CD4-positive, alpha-beta T cell treated with Interleukin-17A for 1 hour (primary cell): ENCODE measurements at regions not wholly inside any gene's neighbourhood (a gene's known extent, or its start where the extent isn't known, plus 50 kb on each side); places are given as distances from the start of the nearest gene placed in this dataset.

Experiments used
- DNase-seq: peaks from one replicate; pipeline ENCODE4 v3.0.0-alpha.2; 2020

GRCh38 chr1:14470802-14471201 lies 127.7 kb upstream of the KAZN start:
- no peak for DNase-seq

- DNase-seq = no peak
Measured at GRCh38 chr1:14474856-14475255, 123.6 kb upstream of the KAZN start.

DNA sequence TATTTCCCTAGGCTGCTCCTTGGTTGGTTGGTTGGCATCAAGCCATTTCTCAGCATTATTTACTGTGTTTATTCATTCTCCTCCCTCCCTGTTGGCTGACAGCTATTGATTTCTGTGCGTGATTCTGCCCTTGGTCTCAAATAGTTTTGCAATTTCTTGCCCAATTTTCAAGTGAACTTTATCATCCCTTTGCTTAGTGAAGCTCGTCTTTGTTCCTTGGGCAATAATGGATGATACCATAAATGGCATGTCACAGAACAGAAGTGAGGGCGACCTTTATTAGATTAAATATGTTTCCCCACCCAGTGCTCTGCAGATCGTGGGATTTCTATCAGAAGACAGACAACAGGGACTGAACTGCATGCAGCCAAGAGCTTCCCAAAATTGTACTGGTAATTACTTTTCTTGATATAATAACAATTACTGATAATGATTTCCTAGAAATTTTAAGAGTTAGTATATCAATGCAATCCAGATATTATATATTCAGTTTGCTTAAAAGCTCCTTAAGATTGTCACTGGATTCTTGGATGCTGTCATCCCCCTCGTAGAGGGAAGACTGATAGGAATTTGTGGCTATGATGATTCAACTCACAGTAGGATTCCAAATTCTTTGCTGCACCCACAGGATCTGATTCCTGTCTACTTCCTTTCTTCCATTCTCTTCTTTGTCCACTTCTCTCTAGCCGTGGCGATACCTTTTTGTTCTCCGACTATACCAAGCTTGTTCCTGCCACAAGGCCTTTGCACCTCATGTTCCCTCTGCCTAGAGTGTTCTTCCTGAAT lies 122.1 kb upstream of the KAZN start:
- DNase-seq = no peak

- DNase-seq = no peak
Measured at GRCh38 chr1:14478120-14478519, 120.4 kb upstream of the KAZN start.

GRCh38 chr1:14479865-14480264 lies 118.6 kb upstream of the KAZN start:
- DNase-seq = no peak

- no peak for DNase-seq
Measured at GRCh38 chr1:14482784-14483450, 115.6 kb upstream of the KAZN start.

GRCh38 chr1:14485285-14485684 lies 113.2 kb upstream of the KAZN start:
- DNase-seq = no peak

DNA sequence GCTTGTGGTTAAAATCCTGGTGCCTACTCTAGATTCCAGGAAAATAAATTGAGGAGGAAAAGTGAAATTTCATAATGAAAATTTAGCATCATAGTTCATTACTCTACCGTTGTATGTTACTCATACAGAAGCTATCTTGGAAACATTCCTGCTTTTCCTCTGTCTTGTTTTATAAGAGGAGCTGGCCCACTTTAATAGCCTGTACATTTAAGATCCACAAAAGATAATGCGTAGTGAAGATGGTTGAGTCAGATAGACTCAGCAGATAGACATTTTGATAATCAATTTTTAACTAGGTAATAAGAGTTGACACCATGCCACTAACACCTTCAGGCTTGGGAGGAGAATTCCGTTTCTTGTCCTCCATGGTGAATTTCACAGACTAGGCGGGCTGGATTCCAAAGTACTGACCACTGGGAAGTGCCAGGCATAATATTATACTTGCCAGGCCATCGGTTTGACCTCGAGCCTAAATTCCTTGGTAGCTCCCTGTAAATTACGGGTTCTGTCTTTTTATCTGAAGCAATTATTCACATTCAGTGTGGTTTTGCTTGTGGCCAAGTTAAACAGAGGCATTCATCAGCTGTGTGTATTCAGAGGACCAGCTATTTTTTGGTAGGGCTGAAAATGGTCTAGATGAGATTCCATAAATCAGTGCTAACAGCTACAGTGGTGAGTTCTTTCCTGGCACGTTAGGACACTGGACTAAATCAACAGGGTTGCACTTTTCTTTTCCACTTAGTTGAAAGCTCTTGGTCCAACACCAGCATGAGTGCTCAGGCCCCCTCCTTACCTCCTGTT lies 111.9 kb upstream of the KAZN start:
- DNase-seq = no peak

DNA sequence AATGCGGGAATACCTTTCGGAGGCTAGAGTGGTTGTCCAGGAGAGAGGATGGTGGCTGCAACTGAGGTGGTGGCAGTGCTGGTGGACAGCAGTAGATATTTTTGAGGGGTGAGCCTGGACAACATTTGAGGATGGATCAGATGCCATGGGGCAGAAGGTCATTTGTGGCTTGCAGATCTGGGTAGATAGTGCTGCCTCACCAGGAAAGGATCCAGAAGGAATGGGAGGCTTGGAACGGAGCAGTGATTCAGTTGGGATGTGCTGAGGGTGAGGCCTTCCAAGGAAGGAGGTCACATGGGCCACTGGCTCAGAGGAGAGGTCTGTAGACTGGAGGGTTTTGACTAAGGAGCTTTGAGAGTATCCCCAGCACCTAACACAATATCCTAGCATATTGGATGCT lies 110.8 kb upstream of the KAZN start:
- no peak for DNase-seq

GRCh38 chr1:14494911-14495310 lies 103.6 kb upstream of the KAZN start:
- DNase-seq = no peak

GRCh38 chr1:14495381-14495780 lies 103.1 kb upstream of the KAZN start:
- no peak for DNase-seq

DNA sequence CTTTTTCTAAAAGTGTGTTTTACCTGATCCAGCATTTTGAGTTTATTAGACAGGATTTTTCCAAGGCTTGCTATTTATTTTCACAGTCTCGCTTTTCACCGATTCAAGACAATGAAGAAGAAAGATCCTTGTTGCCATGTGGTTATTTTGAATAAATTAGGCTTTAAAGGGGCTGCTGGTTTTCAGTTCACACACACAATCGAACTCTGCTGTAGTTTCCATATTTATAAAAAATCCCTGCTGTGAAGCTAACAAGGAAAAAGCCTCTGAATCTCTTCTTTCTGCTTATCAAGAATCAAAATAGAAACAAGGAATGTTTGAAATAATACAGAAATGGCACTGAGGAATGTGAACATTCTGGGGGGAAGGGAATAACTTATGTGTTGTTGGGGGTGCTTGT lies 102.5 kb upstream of the KAZN start:
- DNase-seq = no peak

- no peak for DNase-seq
Measured at GRCh38 chr1:14498839-14499238, 99.6 kb upstream of the KAZN start.

- no peak for DNase-seq
Measured at GRCh38 chr1:14499312-14500040, 99.0 kb upstream of the KAZN start.

- DNase-seq = no peak
Measured at GRCh38 chr1:14500041-14500440, 98.4 kb upstream of the KAZN start.

DNA sequence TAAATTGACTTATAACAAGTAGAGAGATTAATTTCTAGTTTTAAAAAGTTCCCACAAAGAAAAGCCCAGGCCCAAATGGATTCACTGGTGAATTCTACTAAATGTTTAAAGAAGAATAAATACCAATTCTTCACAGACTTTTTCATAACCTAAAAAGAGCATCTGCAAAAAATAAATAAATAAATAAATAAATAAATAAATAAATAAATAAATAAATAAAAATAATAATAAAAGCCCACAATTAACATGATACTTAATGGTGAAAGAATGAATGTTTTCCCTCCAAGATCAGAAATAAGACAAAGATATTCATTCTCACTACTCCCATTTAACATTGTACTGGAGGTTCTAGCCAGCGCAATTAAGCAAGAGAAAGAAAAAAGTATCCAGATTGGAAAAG lies 97.6 kb upstream of the KAZN start:
- no peak for DNase-seq

- no peak for DNase-seq
Measured at GRCh38 chr1:14504517-14504916, 94.0 kb upstream of the KAZN start.

DNA sequence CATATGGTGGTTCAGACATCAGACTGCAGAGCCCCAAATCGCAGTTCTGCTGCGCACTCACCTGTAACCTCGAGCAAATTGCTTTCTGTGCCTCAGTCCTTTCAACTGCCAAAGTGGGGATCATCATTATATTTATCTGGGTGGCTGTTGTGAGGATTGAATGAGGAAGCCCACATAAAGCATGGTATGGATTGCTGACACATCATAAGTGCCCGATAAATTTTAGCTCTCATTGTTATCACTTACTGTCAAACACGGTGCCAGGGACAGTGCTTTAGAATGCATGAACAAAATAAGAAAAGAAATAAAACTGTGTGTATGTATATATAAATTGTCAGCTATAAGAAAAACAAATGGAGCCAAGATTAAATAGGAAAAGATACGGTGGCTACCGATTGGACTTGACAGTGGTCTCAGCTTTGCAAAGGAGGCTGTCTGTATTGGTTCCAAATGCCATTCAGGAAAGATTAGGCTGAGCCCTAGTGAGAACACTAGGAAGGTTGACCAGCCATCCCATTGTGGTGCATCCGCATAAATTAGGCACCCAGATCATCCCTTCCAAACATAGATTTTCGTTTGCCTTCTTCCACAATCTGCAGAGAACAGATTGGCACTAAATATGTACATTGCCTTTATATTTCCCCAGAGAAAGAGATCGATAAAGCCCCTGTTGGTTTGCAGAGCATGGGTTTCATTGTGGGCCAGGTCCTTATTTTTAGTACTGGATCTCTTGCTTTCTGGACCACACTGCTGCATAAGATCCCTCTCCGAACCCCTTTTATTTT lies 91.8 kb upstream of the KAZN start:
- DNase-seq = no peak

DNA sequence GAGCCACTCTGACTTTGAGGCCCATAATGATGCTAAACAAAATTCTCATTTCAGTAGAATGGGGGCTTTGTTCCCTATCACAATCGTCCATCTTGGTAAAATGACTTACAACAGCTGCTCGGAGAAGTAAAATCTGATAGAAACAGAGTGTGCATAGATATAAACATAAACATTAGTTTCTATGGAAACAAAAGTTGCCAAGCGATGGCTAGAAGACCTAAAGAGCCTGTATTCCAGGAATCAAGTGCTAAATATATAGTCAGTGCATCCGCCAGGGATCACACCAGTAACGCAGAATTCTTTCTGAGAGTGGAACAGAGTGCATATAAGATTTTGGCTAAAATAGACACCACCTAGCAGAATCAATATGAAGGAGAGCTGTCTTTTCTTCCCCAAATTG lies 91.2 kb upstream of the KAZN start:
- DNase-seq = no peak

GRCh38 chr1:14508613-14509012 lies 89.9 kb upstream of the KAZN start:
- no peak for DNase-seq

DNA sequence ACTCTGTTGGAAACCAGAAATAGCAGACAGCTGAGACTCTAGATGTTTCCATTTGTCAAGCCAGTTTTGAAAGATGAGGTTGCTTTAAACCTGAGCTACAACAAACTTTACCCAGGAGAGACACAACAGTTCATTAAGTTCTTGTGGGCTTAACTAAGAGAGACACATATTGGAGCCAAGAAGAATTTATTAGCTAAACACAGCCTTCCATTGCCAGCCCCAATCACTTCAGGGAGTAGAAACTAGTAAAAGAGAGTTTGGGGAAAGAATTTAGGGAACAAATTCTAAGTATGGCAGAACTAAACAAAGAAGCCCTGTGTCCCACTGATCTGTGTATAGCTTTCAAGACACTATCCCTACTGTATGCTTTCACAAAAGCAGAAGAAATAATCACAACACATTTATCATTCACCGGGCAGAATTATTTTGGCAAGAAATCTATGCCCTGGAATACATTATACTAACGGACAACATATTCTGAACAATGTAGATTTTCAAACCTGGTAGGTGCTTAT lies 87.3 kb upstream of the KAZN start:
- DNase-seq = no peak
